GM21786 (cell line): ENCODE measurements at regions not wholly inside any gene's neighbourhood (a gene's known extent, or its start where the extent isn't known, plus 50 kb on each side); places are given as distances from the start of the nearest gene placed in this dataset.
"Not testable (repeated sequence)": the region's sequence is repeated elsewhere in the genome, so short reads cannot be mapped to it uniquely, and the experiment has no call there.

ENCODE experiments used
- ATAC-seq: cut with Tn5 transposase; IDR thresholded peaks from one replicate; pipeline ENCODE4 v1.9.1; 2021; ENCODE audit not compliant: unreplicated experiment

DNA sequence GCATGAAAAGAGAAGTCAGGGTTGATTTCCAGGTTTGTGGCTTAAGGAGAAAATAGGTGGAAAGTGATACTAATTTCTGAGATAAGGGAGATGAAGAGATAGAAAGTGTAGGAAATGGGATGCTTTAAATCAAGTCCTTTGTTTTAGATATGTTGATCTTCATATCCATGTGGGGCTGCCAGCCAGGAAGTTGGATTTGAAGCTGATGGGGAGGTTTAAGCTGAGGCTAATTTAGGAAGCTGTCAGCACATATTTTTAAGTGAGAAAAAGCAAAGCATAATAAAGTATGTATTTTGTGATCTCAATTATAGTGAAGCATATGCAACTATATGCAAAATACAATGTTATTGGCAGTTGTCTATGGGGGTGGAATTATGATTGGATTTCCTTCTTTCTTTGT lies 428.4 kb downstream of the CSNK1G3 start:
- ATAC-seq, result no peak

DNA sequence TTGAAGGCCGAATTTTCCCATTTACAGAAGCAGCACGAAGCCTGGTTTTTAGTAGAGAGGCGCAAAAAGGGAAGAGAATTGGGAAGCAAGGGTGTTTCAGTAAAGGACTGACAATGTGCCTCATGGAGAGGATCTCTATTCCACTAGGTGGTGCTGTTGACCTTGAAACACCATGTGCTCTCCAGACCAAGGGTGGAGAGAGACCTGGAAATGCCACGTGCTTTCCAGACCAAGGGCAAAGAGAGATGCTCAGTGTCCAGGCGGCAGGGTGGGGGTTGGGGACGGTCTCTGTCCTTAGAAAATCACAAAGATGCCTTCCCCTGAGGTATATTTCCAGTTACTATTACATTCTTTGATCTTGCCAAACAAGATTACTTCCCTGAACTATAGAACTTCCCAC lies 425.3 kb downstream of the CSNK1G3 start:
- ATAC-seq, result no peak

DNA sequence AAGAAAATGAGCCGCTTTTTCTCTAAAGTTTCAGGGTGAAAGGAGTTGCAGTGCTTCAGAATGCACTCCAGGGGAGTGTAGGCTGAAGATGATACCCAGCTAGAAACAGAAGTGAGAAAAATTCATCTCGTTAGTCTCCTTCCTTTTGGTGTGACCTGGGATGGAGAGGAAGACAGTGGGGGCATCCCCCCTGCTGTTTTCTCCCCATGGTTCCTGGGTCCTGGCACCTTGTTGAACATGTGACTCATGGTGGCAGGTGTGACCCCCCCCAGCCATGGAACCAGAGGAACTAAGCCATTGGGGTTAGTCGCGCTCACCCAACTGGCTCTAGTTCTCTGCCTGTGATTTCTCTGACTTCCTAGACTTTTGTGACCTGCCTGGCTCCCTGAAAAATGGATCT lies 424.6 kb downstream of the CSNK1G3 start:
- ATAC-seq, result no peak

DNA sequence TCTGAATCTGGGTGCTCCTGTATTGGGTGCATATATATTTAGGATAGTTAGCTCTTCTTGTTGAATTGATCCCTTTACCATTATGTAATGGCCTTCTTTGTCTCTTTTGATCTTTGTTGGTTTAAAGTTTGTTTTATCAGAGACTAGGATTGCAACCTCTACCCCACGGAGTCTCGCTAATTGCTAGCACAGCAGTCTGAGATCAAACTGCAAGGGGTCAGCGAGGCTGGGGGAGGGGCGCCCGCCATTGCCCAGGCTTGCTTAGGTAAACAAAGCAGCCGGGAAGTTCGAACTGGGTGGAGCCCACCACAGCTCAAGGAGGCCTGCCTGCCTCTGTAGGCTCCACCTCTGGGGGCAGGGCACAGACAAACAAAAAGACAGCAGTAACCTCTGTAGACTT lies 421.8 kb downstream of the CSNK1G3 start:
- ATAC-seq, result not testable (repeated sequence)

DNA sequence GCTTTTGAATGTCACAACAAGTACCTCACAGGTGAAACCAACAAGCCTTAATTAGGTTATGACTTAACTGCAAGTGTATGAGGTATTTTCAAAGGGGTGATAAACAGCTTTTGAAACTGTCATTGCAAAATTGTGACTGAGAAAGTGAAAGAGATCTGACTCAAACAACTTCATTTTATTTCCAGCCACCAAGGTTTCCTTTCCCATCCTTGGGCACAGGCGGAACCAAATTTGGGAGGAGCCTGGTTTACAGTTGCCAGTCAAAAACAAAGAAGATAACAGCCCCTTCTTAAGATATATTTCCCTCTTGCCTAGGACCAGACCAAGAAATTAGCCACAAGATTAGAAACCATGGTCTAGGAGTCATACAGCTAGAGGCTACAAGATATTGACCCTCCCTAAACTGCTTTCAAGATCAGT lies 417.1 kb downstream of the CSNK1G3 start:
- ATAC-seq, result no peak

DNA sequence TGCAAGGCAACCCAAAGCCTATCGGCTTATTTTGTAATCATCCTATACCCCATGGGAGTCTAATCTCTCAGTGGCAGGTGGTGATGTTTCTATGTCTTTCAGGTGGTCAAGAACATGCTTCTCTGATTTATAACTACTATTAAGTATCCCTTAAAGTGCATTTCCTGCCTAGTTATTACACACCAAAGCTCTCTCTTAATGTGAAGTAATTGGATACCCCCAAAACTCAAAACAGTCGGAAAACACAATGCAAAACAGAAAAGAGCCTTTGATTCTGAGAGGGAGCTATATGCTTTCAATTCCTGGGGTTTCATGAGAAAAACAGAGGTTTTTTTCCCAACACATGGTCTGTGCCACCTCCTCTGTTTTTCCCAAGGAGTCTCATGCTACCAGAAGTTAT lies 416.4 kb downstream of the CSNK1G3 start:
- ATAC-seq, result no peak

DNA sequence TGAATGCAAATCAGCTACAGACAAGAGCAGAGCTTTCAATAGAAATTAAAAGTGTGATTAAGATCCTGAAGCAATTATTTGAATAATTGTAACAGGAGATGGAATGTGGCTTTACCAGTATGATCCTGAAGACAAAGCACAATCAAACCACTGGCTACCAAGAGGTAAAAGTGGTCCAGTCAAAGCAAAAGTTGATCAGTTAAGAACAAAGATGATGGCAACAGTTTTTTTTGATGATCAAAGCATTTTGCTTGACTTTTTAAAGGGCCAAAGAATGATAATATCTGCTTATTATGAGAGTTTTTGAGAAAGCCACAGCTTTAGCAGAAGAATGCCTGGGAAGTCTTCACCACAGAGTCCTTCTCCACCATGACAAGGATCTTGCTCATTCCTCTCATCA lies 409.2 kb downstream of the CSNK1G3 start:
- ATAC-seq, result no peak

DNA sequence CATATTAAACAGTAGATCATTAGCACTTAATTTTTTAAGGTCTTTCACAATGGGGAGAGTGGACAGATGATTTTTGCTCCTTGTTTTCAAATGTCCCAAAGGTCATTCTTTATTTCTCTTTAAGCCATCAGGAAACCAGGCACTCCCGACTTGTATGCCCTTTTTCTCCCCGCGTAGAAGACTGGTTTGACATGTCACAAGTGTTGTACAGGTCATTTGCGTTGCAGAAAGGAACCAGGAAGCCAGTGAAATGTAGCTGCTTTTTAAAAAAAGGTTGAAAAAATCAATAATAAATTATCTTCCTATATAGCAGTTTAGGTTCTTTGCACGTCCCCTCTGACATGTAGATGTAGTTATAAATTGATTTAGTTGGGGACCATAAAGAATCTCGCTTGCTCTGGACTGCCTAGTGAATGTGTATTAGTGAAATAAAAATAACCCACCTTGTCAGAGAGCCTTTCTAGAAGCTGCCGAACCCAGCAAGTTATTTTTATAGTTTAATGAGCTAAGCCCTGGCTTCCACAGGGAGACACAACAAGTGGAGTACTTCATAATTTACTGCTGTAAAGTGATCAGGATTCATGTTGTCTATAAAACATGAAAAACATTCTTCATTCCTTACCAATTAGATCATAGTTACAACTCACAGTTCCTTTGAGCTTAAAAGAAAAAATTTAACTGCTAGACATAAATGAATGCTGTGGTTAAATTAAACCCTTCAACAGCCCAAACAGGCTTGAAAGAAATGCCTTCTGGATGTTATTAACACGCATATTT lies 404.6 kb downstream of the CSNK1G3 start:
- no peak for ATAC-seq

DNA sequence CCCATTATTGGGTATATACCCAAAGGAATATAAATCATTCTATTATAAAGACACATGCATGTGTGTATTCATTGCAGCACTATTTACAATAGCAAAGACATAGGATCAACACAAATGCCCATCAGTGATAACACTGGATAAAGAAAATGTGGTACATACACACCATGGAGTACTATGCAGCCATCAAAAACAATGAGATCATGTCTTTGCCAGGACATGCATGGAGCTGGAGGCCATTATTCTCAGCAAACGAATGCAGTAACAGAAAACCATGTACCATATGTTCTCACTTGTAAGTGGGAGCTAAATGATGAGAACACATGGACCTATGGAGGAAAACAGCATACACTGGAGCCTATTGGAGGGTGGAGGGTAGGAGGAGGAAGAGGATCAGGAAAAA lies 402.4 kb downstream of the CSNK1G3 start:
- ATAC-seq, result no peak

DNA sequence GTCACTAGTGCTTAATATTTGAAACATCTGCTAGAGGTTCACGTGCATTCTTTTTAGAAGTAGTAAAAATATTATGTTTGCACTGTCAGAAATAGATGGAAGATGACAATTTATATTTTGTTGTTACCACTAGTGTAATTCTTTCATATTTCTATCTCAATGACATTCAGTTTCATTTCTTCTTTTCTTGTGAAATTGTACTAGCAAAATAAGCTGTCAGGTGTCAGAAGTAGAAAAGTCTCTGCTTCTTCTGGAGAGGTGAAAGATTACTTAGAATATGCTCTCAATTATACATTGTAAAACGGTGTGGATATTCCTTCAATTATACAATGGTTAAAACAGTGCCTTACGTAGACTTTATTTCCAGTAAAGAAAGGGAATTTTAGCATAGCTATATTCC lies 395.4 kb downstream of the CSNK1G3 start:
- peak; percentile 50 for ATAC-seq

DNA sequence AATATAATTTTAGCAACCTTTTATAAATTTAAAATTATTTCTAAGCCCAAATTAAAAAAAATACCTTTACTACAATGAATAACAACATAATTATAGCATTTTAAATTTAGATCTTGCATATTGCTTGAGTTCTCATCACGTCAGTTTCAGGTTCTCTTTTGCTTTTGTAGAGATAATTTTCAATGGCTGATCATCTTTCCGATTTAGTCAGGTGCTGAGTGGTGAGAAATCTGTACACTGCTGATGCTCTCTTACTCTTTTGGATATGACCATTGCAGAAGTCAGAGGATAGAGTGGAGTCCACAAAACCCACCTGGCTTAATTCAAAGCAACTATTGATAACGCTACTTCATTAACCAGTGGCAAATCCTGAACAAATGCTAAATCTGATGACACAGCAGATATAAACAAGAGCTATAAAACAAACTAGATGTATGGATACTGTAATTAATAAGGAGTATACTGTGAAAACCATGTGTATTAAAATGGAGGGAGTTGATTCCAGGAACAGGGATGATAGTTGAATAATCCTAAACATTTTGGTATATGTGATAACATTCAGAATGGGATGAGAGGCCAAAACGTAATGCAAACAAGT lies 394.8 kb downstream of the CSNK1G3 start:
- no peak for ATAC-seq

DNA sequence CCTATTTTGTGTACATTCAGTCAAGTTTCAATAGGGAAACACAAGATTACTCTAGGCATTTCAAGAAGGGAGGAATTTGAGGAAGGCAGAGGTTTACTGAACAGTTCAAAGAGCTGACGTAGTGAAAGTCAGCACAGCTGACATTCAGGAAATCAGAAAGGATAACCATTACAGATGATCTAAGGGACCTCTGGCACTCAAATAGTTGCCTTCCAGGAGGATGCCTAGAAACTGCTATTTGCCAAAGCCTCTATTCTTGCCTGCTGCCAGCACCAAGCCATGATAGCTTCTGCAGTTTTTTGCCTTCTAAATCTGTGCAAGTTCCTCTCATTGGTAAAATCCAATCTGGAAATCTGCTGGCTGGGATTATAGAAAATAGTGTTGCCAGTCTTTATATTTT lies 373.1 kb downstream of the CSNK1G3 start:
- ATAC-seq, result no peak

DNA sequence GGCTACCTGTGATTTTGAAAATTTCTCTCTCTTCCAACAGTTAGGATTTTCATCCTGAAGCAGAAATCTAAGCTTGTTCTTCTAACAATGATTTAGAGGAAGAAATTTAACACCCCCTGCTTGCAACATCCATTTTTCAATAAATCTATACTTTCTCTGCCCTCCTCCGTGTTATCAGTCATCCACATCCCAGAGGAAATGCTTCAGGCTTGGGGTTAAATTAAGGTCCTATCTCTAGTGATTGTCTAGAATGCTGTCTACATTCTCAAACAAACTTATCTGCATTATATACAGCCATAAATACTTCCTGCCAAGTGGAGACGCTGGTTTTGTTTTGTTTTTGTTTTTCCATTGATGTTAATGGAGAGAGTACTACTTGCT lies 371.0 kb downstream of the CSNK1G3 start:
- ATAC-seq, result no peak

DNA sequence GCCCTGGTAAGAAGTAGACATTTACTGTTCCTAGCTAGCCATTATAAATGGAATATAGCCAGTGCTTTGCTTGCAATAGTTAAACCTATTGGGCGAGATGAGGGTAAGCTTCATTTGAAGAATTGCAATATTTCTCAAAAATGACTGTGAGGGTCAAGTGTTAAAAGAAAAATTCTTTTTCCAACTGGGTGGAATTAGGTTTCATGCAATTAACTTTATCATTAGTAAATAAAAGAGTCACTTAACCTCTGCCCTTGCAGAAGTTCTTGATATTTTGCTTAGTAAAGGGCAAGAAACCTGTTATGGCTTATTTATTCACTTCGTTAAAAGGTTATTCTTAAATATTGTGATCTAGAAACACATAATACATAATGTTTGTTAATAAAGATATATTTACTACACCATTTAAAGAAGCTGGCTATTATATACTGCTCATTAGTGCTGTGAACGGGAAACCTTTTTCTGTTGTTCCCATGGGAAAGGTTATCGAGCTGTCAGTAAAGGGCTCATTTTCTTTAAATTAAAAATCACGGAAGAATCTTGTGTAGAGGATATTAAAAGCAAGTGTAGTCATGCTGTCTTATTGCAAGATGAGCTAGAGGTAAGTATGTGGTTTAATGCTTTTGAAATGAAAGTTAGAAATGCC lies 370.5 kb downstream of the CSNK1G3 start:
- no peak for ATAC-seq

DNA sequence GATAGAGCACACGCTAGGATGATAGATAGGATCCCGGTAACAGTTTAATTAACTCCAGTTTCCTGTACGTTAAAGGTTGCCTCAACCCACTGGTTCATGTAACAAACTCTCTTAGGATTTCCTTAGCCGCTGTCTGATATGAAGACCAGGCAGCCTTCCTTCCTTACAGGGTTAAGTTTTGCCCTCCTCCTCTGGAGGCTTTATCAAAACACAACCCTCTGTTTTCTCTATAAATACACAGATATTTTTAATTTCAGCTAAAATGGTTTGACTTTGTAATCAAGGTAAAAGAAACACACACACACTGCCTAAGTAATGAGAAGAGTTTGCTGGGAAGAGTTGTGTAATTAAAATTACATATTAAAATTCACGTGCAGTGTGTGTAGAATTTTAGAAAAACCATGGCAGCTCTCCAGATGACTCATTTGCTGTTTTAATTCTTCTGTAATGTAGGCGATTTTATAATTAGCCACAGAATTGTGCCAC lies 369.8 kb downstream of the CSNK1G3 start:
- ATAC-seq, result no peak

DNA sequence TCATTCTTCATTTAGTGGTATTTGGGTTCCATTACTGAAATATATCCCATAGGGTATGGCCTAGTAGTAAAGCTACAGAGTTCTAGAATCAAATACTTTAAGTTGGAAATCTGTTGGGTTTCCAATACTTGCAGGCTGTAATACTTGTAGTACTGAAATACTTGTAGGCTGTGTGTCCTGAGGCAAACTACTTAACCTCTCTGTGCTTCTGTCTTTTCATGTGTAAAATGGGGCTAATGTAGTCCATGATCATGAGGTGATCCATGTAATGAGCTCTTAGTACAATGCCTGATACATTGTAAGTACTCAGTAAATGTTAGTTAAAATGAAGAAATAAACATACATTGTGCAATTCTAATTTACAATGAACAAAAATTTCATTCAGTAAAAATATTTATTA lies 368.9 kb downstream of the CSNK1G3 start:
- no peak for ATAC-seq

DNA sequence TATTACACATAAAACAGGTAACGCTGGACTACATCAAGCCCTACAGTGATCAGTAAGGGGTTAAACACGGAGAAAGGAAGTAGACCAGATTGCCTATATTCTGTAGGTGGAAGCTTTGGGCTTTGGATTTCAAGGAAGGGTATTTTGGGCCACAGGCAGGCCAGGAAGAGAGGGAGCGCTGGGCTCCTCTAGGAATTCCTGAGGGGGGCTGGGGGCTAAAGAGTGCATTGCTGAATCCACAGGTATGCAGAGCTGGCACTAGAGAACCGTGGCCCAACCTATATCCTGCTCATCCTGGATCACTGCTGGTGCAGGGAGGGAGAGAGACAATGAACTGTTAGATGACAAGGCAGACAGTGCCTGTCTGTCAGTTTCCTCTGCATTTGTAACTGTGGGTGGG lies 367.1 kb downstream of the CSNK1G3 start:
- ATAC-seq, result no peak

DNA sequence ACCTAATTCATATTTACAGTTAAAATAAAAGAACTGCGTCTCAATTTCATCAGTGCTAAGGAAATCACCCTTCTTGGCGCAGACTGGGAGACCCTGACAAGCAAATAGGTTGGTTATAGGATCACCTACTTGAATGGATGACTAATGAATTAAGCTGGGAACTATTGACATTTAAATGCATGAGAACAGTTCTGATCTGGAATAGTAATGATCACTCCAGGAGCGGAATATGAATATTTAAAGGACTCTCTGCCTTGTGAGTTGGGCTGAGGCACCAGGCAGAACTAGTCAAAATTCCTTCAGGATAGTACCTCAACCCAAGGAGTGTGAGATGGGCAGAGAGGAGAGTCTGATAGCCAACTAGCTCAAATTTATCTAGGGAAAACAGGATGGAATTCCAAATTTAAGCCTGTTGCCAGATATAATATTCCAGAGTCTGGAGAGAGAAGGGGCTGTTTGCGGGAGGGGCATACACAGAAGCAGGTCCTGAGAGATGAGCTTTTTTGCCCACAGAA lies 364.4 kb downstream of the CSNK1G3 start:
- no peak for ATAC-seq

DNA sequence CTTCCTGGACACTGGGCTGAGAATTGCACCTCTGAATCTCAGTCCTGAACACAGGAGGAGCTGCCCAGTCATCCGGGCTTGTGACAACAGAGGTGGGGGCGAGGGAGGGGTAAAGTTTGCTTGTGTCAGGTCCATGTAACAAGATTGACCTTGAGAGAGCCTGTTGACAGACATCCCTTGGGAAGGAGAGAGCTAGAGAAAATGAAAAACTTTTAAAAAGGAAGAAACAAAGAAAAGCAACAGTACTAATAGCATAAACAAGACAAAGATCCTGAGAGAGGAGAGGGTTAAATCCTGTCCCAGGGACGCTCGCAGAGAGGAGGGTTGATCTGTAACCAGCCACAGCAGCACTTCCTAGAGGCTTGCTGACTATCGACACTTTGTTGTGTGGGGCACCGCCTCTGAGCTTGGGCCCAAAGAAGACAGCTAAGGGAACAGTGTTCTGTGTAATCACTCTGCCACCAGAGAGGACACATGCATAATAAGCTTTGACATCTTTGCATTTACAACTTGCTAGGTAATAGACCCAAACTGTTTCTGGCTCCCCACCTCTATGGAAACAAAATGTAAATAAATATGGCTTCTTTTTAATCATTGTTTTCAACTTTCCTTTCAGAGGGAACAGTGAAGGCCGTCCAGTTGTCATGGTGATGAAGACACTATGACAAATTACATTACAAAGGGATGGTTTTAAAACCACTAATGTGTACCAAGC lies 363.7 kb downstream of the CSNK1G3 start:
- no peak for ATAC-seq

DNA sequence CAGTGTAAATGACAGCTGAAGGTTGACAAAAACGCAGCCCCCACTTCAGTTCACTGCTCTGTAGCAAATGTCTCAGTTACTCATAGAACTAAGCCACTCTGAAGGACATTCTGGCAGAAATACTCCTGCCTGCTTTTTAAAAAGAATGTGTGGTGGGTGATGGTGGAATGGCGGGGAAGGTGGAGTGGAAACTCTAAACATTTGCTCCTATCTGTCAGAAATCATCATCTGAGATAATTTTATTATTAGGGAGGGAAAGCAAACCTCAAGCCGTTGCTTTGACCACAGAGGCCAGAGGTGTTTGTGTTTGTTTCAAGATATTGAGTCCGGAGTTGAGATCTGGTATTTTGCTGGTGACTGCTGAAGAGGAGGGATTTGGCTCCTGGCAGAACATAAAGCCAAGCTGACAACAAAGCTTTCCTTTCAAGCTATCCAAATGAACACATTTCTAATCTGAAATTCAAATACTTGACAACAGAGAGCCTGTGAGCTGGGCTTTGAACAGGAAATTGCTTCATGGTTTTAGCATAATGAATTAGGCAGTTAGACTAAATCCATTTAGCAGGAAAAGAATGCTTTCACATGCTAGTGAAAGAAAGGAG lies 362.7 kb downstream of the CSNK1G3 start:
- ATAC-seq, result no peak

DNA sequence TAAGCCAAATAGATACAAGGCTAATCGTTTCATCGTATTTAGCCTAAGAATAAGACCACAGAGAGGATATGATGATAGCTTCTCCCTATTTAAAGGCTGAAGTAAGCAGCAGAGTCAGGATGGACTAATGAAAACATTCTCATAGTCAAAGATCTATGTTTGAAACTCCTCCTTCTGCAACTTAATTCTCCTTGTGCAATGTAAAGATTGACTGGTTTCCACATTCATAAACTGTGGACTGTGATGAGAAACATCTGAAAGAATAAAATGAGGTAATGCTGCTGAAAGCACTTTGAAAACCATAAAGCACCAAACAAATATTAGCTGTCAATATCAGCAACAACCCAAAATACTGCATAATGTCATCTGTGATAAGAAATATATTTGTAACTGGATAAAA lies 361.9 kb downstream of the CSNK1G3 start:
- ATAC-seq, result no peak
